GM12873 (cell line): ENCODE measurements at regions not wholly inside any gene's neighbourhood (a gene's known extent, or its start where the extent isn't known, plus 50 kb on each side); places are given as distances from the start of the nearest gene placed in this dataset.
A peak's percentile ranks its signal among the peaks of the same experiment; 100 is the strongest.

Experiments
- TF ChIP-seq, protein P1 (sequence below): IDR thresholded peaks from 2 replicates; pipeline ENCODE4 v1.5.1; 2012; ENCODE audit warnings: low read depth, mild to moderate bottlenecking, moderate library complexity, low read length, control low read depth; ENCODE audit not compliant: insufficient read depth; ENCODE audit errors: missing control alignments

DNA sequence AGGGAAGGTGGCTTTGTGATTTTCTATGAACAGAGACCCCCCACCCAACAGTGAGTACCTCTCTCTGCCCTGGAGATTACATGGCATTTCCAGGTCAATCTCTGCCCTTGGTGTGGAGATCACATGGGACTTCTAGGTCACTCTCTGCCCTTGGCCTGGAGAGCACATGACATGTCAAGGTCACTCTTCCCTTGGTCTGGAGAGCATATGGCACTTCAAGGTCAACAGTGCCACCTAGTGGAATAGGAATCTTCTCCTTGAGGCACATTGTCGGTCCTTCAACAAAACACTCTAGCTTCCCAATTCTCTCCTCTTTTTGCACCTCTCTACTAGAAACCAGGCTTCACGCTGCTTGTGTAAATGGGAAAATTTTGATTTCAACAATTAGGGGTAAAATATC, 66.2 kb upstream of the TACR3 start:
- TF ChIP-seq, protein P1, sequence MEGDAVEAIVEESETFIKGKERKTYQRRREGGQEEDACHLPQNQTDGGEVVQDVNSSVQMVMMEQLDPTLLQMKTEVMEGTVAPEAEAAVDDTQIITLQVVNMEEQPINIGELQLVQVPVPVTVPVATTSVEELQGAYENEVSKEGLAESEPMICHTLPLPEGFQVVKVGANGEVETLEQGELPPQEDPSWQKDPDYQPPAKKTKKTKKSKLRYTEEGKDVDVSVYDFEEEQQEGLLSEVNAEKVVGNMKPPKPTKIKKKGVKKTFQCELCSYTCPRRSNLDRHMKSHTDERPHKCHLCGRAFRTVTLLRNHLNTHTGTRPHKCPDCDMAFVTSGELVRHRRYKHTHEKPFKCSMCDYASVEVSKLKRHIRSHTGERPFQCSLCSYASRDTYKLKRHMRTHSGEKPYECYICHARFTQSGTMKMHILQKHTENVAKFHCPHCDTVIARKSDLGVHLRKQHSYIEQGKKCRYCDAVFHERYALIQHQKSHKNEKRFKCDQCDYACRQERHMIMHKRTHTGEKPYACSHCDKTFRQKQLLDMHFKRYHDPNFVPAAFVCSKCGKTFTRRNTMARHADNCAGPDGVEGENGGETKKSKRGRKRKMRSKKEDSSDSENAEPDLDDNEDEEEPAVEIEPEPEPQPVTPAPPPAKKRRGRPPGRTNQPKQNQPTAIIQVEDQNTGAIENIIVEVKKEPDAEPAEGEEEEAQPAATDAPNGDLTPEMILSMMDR: peak; percentile 79

DNA sequence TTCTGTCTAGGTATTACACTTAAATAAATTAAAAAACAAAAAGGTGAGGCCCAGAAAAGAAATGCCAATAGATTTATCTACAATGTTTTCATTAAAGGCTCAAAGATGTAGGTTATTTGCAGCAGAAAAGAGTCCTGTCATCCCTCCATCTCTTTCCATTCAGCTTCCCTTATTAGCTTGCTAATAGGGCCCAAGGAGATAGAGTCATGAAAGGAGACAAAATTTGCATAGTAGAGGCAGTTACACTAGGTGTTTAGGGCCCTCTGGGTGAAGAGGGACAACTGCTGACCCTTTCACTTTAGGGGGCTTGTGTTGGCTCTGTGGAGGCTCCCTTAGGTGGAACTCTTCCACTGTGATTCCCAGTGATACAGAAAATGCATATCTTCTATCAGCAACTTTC, 58.4 kb upstream of the TACR3 start:
- TF ChIP-seq, protein P1: no peak

DNA sequence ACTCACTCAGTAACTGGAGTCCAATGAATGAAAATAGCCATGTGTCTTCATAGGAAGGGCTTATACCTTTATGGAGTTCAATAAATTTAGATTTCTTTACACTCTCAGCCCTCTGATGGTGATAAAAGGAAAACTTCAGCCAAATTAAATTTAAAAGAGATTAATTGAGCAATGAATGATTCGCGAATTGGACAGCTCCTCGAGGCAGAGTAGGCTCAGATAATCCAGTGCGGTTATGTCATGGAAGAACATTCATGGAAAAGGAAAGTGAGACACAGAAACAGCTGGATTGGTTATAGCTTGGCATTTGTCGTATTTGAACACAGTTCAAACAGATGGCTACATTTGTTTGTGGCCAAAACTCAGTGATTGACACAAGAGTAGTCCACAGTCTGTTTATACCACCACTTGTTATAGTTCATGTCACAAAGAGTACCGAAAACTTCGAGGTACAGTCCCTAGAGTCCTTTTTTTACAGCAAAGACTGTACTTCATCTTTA, 54.6 kb upstream of the TACR3 start:
- TF ChIP-seq, protein P1: no peak

DNA sequence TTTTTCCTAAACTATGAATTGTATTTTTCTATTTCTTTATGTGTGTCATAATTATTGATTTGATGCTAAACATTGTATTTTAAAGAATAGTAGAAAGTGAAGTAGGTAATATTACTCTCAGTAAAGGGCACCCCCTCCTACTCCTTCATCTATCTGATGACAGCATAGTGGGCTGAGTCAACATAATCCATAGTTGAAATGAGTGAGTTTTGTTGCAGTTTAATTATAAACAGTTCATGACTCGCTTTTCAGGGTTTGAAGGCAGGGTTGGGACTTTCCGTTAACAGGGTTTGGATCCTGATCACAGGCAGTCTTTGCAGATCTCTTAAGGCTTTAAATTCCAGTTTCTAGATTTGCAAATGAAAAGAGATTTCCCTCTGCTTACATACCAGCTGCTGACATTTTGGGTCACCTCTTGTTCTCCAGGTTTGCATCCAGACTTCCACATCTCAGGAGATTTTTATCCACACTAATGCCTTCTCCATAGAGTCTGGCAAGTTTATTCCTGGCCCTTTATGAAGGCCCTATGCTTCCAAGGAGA, 54.0 kb upstream of the TACR3 start:
- TF ChIP-seq, protein P1: no peak
